HCT116 (cell line): ENCODE measurements at regions not wholly inside any gene's neighbourhood (a gene's known extent, or its start where the extent isn't known, plus 50 kb on each side); places are given as distances from the start of the nearest gene placed in this dataset.

Experiments used
- ATAC-seq: fragments of 200-7000 bp; cut with Tn5 transposase; 2 replicates; pipeline ENCODE4 v1.9.1; 2020; ENCODE audit warnings: mild to moderate bottlenecking, moderate library complexity
- BruUV-seq: library from RNA; stranded (reverse); fragments of 400-500 nt; replicated peaks from 2 replicates; lab custom pipeline; 2021; lab: Mats Ljungman, UMichigan
- CTCF ChIA-PET: fragments of 300-600 bp; sonication (Branson Sonifier 250); formaldehyde crosslinking; loops from one replicate; lab custom pipeline; 2021; ENCODE audit warnings: antibody characterized with exemption; lab: Charles Lee
- POLR2A ChIA-PET: fragments of 300-600, 350-600 bp; sonication (Branson Sonifier 250); formaldehyde crosslinking; loops from one replicate; lab custom pipeline; 2021; ENCODE audit warnings: antibody characterized with exemption; lab: Charles Lee
- RAD21 ChIA-PET, 2 experiments: fragments of 300-600 bp; sonication (Branson Sonifier 250); formaldehyde crosslinking; loops; one replicate each; lab custom pipeline; 2023; ENCODE audit warnings: low total read pairs in 2 of 2; ENCODE audit not compliant: uncharacterized antibody in 2 of 2, unreplicated experiment in 2 of 2, low non-redundant PET in 1 of 2; lab: Charles Lee
- DNase-seq: peaks from one replicate; pipeline ENCODE4 v3.0.0-alpha.2; 2010; ENCODE audit warnings: low read depth, low spot score
- H2AFZ ChIP-seq: fragments of 200-600 bp; shearing (Covaris generic), sonication (generic); 2 replicates; pipeline ENCODE4 v1.6.1; 2017; ENCODE audit warnings: low read depth, mixed run types, mixed read lengths, antibody characterized with exemption, low read length; ENCODE audit not compliant: poor library complexity, severe bottlenecking
- H3K27ac ChIP-seq: 2 replicates; pipeline ENCODE4 v1.5.1; 2012; ENCODE audit warnings: low read depth, low read length
- H3K27me3 ChIP-seq: fragments of 200-600 bp; sonication (generic); 2 replicates; pipeline ENCODE4 v1.6.1; 2016; ENCODE audit warnings: mixed run types, low read length, mixed read lengths; ENCODE audit not compliant: insufficient read depth
- H3K36me3 ChIP-seq, 2 experiments: fragments of 200-500 bp in 1 of 2; fragments of 200-600 bp in 1 of 2; sonication (Bioruptor generic) in 1 of 2; sonication (generic) in 1 of 2; 2 replicates each; pipeline versions ENCODE4 v1.5.1 to v1.6.1; 2014 to 2016; ENCODE audit warnings: low read length in 2 of 2, inconsistent platforms in 1 of 2, mixed read lengths in 1 of 2, mixed run types in 1 of 2; ENCODE audit not compliant: insufficient read depth in 2 of 2, control insufficient read depth in 1 of 2
- H3K4me1 ChIP-seq, 2 experiments: fragments of 200-600 bp in 1 of 2; sonication (generic) in 1 of 2; 2 replicates each; pipeline versions ENCODE4 v1.5.1 to v1.6.1; 2012 to 2017; ENCODE audit warnings: low read length in 2 of 2, inconsistent platforms in 1 of 2, mild to moderate bottlenecking in 1 of 2, mixed read lengths in 1 of 2, mixed run types in 1 of 2, moderate library complexity in 1 of 2; ENCODE audit not compliant: insufficient read depth in 2 of 2, control insufficient read depth in 1 of 2
- H3K4me2 ChIP-seq: fragments of 200-600 bp; sonication (generic); 2 replicates; pipeline ENCODE4 v1.6.1; 2017; ENCODE audit warnings: mixed run types, low read length, mixed read lengths
- H3K4me3 ChIP-seq, 2 experiments: fragments of 200-600 bp in 1 of 2; sonication (generic) in 1 of 2; replicated peaks in 1 of 2; 2 replicates each; pipeline ENCODE4 v1.5.1; 2011 to 2016; ENCODE audit warnings: low read length in 2 of 2, control low read depth in 1 of 2, low read depth in 1 of 2, mild to moderate bottlenecking in 1 of 2, mixed read lengths in 1 of 2, mixed run types in 1 of 2
- H3K79me2 ChIP-seq: fragments of 200-600 bp; sonication (generic); 2 replicates; pipeline ENCODE4 v1.6.1; 2017; ENCODE audit warnings: mild to moderate bottlenecking, mixed run types, low read length, moderate library complexity, mixed read lengths; ENCODE audit not compliant: insufficient read depth
- H3K9ac ChIP-seq: fragments of 200-600 bp; sonication (generic); 2 replicates; pipeline ENCODE4 v1.6.1; 2016; ENCODE audit warnings: low read length, mixed read lengths
- H3K9me2 ChIP-seq: fragments of 200-600 bp; sonication (generic), shearing (Covaris generic); 2 replicates; pipeline ENCODE4 v1.6.1; 2017; ENCODE audit warnings: mixed run types, mild to moderate bottlenecking, moderate library complexity; ENCODE audit not compliant: insufficient read depth
- H3K9me3 ChIP-seq, 2 experiments: fragments of 200-500 bp in 1 of 2; fragments of 200-600 bp in 1 of 2; sonication (Bioruptor generic) in 1 of 2; sonication (generic) in 1 of 2; 2 replicates each; pipeline ENCODE4 v1.6.1; 2014 to 2017; ENCODE audit warnings: low read length in 2 of 2, mixed read lengths in 2 of 2, inconsistent platforms in 1 of 2, low read depth in 1 of 2, mild to moderate bottlenecking in 1 of 2, mixed run types in 1 of 2, moderate library complexity in 1 of 2; ENCODE audit not compliant: control insufficient read depth in 1 of 2, insufficient read depth in 1 of 2
- H4K20me1 ChIP-seq: fragments of 200-600 bp; sonication (generic), shearing (Covaris generic); 2 replicates; pipeline ENCODE4 v1.6.1; 2017; ENCODE audit warnings: mixed run types, mild to moderate bottlenecking, moderate library complexity; ENCODE audit not compliant: insufficient read depth
- ATF3 ChIP-seq: IDR thresholded peaks from 2 replicates; pipeline ENCODE4 v1.6.1; 2012
- CTCF ChIP-seq, 3 experiments: fragments of 200-600 bp in 1 of 3; sonication (generic) in 1 of 3; IDR thresholded peaks in 2 of 3; conservative IDR thresholded peaks in 1 of 3; 2 replicates each; pipeline ENCODE4 v1.5.1; 2012 to 2017; ENCODE audit warnings: low read depth in 2 of 3, low read length in 2 of 3, antibody characterized with exemption in 1 of 3, borderline replicate concordance in 1 of 3, control low read depth in 1 of 3, mild to moderate bottlenecking in 1 of 3, mixed read lengths in 1 of 3, mixed run types in 1 of 3, moderate library complexity in 1 of 3; ENCODE audit not compliant: insufficient read depth in 1 of 3
- EGR1 ChIP-seq: IDR thresholded peaks from 2 replicates; pipeline ENCODE4 v1.6.1; 2012; ENCODE audit warnings: low read depth
- ELF1 ChIP-seq: IDR thresholded peaks from 2 replicates; pipeline ENCODE4 v1.6.1; 2012; ENCODE audit warnings: low read depth, borderline replicate concordance
- EZH2 ChIP-seq: fragments of 200-600 bp; sonication (generic); IDR thresholded peaks from 2 replicates; pipeline ENCODE4 v1.6.1; 2017; ENCODE audit warnings: antibody characterized with exemption, mixed run types
- FOSL1 ChIP-seq: IDR thresholded peaks from 2 replicates; pipeline ENCODE4 v1.6.1; 2012; ENCODE audit warnings: low read depth
- JUND ChIP-seq: IDR thresholded peaks from 2 replicates; pipeline ENCODE4 v1.6.1; 2012
- POLR2AphosphoS5 ChIP-seq: IDR thresholded peaks from 2 replicates; pipeline ENCODE4 v1.6.1; 2011; ENCODE audit warnings: mild to moderate bottlenecking, low read depth, low read length, moderate library complexity
- RAD21 ChIP-seq: IDR thresholded peaks from 2 replicates; pipeline ENCODE4 v1.6.1; 2012; ENCODE audit warnings: low read depth, mild to moderate bottlenecking
- SIN3A ChIP-seq: IDR thresholded peaks from 2 replicates; pipeline ENCODE4 v1.6.1; 2012; ENCODE audit warnings: low read depth
- SP1 ChIP-seq: IDR thresholded peaks from 2 replicates; pipeline ENCODE4 v1.6.1; 2012; ENCODE audit warnings: low read depth
- SRF ChIP-seq: IDR thresholded peaks from 2 replicates; pipeline ENCODE4 v1.6.1; 2012; ENCODE audit warnings: low read depth
- TCF7L2 ChIP-seq: IDR thresholded peaks from 2 replicates; pipeline ENCODE4 v1.7.0; 2011; ENCODE audit warnings: borderline replicate concordance, inconsistent platforms; ENCODE audit not compliant: insufficient read depth, insufficient read length; ENCODE audit errors: extremely low read depth
- ZFX ChIP-seq: fragments of 450-650 bp; IDR thresholded peaks from 2 replicates; pipeline ENCODE4 v1.6.1; 2017
- intact Hi-C: fragments of 100-400 bp; cut with micrococcal nuclease; formaldehyde crosslinking; loops from 2 replicates; pipeline ENCODE4 v1.10.0; 2022
- TF ChIP-seq, protein P1 (sequence below): IDR thresholded peaks from 2 replicates; pipeline ENCODE4 v1.6.1; 2012

- TF ChIP-seq CTCF (IDR thresholded peaks at IDR 0.05 in 2 of 3, conservative IDR thresholded peaks at IDR 0.05 in 1 of 3; ENCODE audit: borderline replicate concordance in 1 of 3, insufficient read depth in 1 of 3, low read depth in 2 of 3, low read length in 2 of 3) (no peak), RAD21 (no peak), SRF (no peak), TCF7L2 (no peak), POLR2AphosphoS5 (no peak), EZH2 (no peak), SP1 (no peak), ZFX (no peak), EGR1 (no peak), ELF1 (no peak)
- TF ChIP-seq, protein P1, sequence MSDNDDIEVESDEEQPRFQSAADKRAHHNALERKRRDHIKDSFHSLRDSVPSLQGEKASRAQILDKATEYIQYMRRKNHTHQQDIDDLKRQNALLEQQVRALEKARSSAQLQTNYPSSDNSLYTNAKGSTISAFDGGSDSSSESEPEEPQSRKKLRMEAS = no peak
These were observed 109.9 kb downstream of the ZPLD1 start (continued) for GRCh38 chr3:102544741-102545140.

GRCh38 chr3:102545276-102545675, 110.5 kb downstream of the ZPLD1 start:
- ChIA-PET POLR2A (no interaction called here), CTCF (no interaction called here), RAD21 (no interaction called here)
- no peak for DNase-seq
- TF ChIP-seq CTCF (IDR thresholded peaks at IDR 0.05 in 2 of 3, conservative IDR thresholded peaks at IDR 0.05 in 1 of 3; ENCODE audit: borderline replicate concordance in 1 of 3, insufficient read depth in 1 of 3, low read depth in 2 of 3, low read length in 2 of 3) = no peak
- no peak for TF ChIP-seq ELF1
- TF ChIP-seq, protein P1 = no peak
- TF ChIP-seq EGR1 = no peak
- no peak for TF ChIP-seq ATF3
- TF ChIP-seq EZH2 = no peak
- TF ChIP-seq RAD21 = no peak
- TF ChIP-seq JUND = no peak
- TF ChIP-seq FOSL1 = no peak
- no peak for TF ChIP-seq SIN3A
- no peaks in the 10 kb centered on the region for H3K79me2 ChIP-seq
- H3K9me3 ChIP-seq = no peaks in the 10 kb centered on the region
- H3K4me2 ChIP-seq = no peak overlapping the region
- no peaks in the 10 kb centered on the region for H3K27me3 ChIP-seq
- H3K9ac ChIP-seq = no peak overlapping the region
- H3K36me3 ChIP-seq = no peaks in the 10 kb centered on the region
- no TSS peak for BruUV-seq
- no peaks in the 10 kb centered on the region for H4K20me1 ChIP-seq
- H3K9me2 ChIP-seq = no peaks in the 10 kb centered on the region
- no peak overlapping the region for H2AFZ ChIP-seq
- H3K27ac ChIP-seq = no peak overlapping the region
- H3K4me3 ChIP-seq = no peak overlapping the region
- ATAC-seq = no peak
- no peaks in the 10 kb centered on the region for H3K4me1 ChIP-seq
- intact Hi-C loops = no loop called here
